HFFc6 (cell line): ENCODE measurements at regions not wholly inside any gene's neighbourhood (a gene's known extent, or its start where the extent isn't known, plus 50 kb on each side); places are given as distances from the start of the nearest gene placed in this dataset.

Source experiments
- DNase-seq: peaks from one replicate; pipeline ENCODE4 v3.0.0-alpha.2; 2018
- H3K27ac Mint-ChIP-seq: 2 replicates; pipeline ENCODE4 v1.8.0; 2020; ENCODE audit warnings: mild to moderate bottlenecking, mixed read lengths
- H3K27me3 Mint-ChIP-seq: 2 replicates; pipeline ENCODE4 v1.8.0; 2021; ENCODE audit warnings: mild to moderate bottlenecking, moderate library complexity, mixed read lengths; ENCODE audit not compliant: insufficient read depth
- H3K36me3 Mint-ChIP-seq: 2 replicates; pipeline ENCODE4 v1.8.0; 2021; ENCODE audit warnings: low read depth, mixed read lengths
- H3K4me1 Mint-ChIP-seq: 2 replicates; pipeline ENCODE4 v1.8.0; 2020; ENCODE audit warnings: low read depth, mixed read lengths
- H3K4me3 Mint-ChIP-seq: 2 replicates; pipeline ENCODE4 v1.8.0; 2020; ENCODE audit warnings: mild to moderate bottlenecking, moderate library complexity, mixed read lengths
- H3K9me3 Mint-ChIP-seq: 2 replicates; pipeline ENCODE4 v1.8.0; 2020; ENCODE audit warnings: mild to moderate bottlenecking, mixed read lengths
- TF ChIP-seq, protein P1 (sequence below): fragments of 200-600 bp; sonication (generic); IDR thresholded peaks from 2 replicates; pipeline ENCODE4 v1.5.0; 2021; ENCODE audit warnings: antibody characterized with exemption, mild to moderate bottlenecking

DNA sequence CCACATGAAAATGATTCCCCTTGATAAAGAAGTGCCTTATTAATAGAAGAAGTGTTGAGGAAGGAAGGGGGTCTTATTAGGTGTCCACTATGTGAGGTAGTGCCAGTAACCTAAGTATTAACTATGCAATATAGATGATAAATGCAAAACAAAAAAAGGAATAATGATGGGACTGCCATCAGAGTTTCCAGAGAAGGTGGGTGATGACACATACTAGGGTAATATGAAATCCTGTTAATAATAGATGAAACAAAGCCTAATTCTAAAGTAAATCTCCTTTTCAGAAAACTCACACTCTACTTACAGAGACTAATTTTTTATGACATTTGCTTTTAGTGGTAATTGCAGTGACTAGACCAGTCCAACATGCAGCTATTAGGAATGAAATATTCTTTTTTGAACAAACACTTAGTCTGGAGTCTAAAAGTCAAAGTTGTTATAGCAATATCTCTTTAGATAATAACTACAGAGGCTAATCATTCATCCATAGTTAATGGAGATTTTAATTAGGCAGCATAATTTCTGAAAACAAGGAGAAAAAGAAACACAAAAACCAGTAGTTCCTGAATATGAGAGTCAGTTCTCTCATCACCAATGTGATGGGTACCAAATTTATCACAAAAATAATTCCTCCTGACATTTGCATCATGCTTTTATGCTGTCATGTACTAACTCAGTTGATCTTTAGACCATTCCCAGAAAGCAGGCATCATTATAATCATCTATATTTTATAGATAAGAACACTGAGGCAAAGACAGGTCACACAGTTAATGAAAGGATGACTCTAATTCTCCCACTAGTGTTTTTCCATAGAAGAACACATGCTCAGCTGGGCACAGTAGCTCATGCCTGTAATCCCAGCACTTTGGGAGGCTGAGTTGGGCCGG is 208.8 kb upstream of the ARG1 start:
- peaks cover 12% of the 10 kb centered on the region for H3K27me3 Mint-ChIP-seq
- TF ChIP-seq, protein P1, sequence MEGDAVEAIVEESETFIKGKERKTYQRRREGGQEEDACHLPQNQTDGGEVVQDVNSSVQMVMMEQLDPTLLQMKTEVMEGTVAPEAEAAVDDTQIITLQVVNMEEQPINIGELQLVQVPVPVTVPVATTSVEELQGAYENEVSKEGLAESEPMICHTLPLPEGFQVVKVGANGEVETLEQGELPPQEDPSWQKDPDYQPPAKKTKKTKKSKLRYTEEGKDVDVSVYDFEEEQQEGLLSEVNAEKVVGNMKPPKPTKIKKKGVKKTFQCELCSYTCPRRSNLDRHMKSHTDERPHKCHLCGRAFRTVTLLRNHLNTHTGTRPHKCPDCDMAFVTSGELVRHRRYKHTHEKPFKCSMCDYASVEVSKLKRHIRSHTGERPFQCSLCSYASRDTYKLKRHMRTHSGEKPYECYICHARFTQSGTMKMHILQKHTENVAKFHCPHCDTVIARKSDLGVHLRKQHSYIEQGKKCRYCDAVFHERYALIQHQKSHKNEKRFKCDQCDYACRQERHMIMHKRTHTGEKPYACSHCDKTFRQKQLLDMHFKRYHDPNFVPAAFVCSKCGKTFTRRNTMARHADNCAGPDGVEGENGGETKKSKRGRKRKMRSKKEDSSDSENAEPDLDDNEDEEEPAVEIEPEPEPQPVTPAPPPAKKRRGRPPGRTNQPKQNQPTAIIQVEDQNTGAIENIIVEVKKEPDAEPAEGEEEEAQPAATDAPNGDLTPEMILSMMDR = no peak
- H3K4me1 Mint-ChIP-seq = peaks cover 4% of the 10 kb centered on the region; the same call in 1 of the 2 replicates
- no peak for DNase-seq
- H3K36me3 Mint-ChIP-seq = no peaks in the 10 kb centered on the region
- H3K4me3 Mint-ChIP-seq = no peak overlapping the region
- H3K27ac Mint-ChIP-seq = no peak overlapping the region
- H3K9me3 Mint-ChIP-seq = no peaks in the 10 kb centered on the region

DNA sequence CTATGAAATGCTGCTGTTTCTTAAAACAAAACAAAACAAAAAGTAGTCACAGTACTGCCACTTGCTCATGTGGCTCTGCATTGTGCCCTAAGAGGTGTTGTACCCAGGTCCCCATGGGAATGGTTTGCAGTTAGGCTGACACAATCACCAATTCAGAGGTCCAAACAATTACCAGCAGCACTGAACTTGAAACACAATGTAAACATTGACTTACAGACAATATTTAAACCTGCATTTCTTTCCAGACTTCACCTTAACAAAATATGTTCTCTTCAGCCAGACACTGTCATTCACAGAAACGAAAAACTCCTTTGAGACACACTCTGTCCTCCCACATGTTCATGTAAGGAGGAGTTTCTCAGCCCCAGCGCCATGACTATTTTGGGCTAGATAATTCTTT is 206.8 kb upstream of the ARG1 start:
- no peak for DNase-seq

DNA sequence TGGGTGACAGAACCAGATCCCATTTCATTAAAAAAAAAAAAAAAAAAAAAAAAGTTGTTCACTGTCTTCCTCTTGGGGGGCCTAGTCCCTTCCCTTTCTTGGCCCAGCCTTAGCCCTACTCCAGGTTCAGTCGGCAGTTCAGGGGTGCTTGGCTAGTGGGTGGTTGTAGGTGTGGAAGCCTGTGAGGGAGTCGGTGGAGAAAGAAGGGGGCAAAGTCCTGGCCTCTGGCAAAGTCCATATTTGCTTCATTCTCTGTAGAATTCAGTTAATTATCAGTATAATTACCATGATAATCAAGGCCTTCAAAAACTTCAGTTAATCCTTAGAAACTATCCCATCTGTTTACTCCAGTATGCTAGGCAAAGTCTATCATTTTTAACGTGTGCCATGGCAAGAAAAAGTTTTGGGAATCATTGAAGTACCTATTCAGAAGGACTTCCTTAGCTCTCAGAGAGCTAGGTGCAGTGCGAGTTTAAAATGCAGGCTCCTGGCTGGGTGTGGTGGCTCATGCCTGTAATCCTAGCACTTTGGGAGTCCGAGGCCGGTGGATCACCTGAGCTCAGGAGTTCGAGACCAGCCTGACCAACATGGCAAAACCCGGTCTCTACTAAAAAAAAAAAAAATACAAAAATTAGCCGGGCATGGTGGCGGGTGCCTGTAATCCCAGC is 205.7 kb upstream of the ARG1 start:
- Mint-ChIP-seq H3K36me3 (no peaks in the 10 kb centered on the region), H3K9me3 (no peaks in the 10 kb centered on the region), H3K27ac (no peak overlapping the region), H3K27me3 (peaks cover 26% of the 10 kb centered on the region), H3K4me3 (no peak overlapping the region), H3K4me1 (peaks cover 4% of the 10 kb centered on the region; the same call in 1 of the 2 replicates)
- TF ChIP-seq, protein P1 = no peak
- no peak for DNase-seq

More for the DNA sequence above, 206.8 kb upstream of the ARG1 start:
- H3K27me3 Mint-ChIP-seq = peaks cover 21% of the 10 kb centered on the region
- no peaks in the 10 kb centered on the region for H3K9me3 Mint-ChIP-seq
- no peak overlapping the region for H3K27ac Mint-ChIP-seq
- H3K36me3 Mint-ChIP-seq = no peaks in the 10 kb centered on the region
- TF ChIP-seq, protein P1 = no peak
- H3K4me3 Mint-ChIP-seq = no peak overlapping the region
- H3K4me1 Mint-ChIP-seq = peaks cover 4% of the 10 kb centered on the region; the same call in 1 of the 2 replicates

DNA sequence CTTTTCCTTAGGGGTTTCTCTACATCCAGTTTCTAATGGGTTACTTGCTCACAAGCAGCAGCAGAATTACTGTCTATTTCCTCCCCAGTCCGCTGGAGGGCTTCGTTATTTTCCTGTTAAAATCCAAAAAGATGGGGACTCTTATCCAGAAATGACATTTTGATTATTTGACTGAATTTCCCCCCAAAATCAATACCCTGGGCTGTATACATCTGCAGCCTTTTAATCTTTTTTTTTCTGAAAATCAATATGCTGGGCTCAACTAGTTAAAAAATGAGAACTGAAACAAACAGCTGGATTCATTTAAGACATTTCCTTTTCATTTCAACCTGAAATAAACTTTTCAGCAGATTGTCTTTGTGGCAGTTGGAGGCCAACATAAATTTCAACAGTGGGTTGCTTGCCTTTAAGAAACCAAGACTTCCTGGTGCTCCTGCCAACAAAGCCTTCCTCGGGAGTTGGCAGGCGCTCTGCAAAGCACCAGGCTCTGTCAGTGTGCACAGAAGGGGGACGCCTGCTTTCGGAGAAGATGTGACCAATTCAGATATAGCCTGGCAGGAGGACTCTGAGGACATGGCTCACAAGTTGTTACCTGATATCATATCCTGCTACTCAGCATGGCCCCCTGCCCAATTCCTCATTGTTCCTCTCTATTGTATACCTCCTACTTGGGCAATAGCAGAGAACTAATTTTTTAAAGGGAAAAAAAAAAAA is 204.7 kb upstream of the ARG1 start:
- TF ChIP-seq, protein P1 = no peak; the same call in 1 of the 2 replicates
- no peak for DNase-seq
- H3K27me3 Mint-ChIP-seq = peaks cover 26% of the 10 kb centered on the region
- no peaks in the 10 kb centered on the region for H3K9me3 Mint-ChIP-seq
- peaks cover 4% of the 10 kb centered on the region; the same call in 1 of the 2 replicates for H3K4me1 Mint-ChIP-seq
- no peak overlapping the region for H3K27ac Mint-ChIP-seq
- no peaks in the 10 kb centered on the region for H3K36me3 Mint-ChIP-seq
- H3K4me3 Mint-ChIP-seq = no peak overlapping the region

DNA sequence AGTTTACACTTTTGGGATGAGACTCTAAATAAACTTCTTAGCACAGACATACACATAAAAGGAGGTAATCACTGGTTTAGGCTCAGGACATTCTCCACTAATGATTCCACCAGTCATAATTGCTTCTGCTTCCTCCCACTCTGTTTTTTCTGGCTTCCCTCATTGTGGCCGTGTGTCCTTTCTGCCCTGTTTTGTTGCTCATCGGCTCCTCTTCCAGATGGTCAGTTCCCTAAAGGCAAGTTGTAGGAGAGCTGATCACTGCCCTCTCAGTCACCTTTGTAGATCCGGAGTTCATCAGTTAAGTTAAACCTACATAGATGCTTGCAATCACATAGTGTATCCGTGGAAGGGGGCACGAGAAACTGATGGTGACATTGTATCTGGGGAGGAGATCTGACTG is 200.5 kb upstream of the ARG1 start:
- DNase-seq = no peak
- Mint-ChIP-seq H3K27ac (no peak overlapping the region), H3K36me3 (no peaks in the 10 kb centered on the region), H3K9me3 (no peaks in the 10 kb centered on the region), H3K4me3 (no peak overlapping the region), H3K27me3 (peaks cover 27% of the 10 kb centered on the region), H3K4me1 (peaks cover 4% of the 10 kb centered on the region; the same call in 1 of the 2 replicates)
- TF ChIP-seq, protein P1 = no peak
